Amniotic epithelial cell (primary cell): ENCODE measurements at regions not wholly inside any gene's neighbourhood (a gene's known extent, or its start where the extent isn't known, plus 50 kb on each side); places are given as distances from the start of the nearest gene placed in this dataset.

Experiments used
- DNase-seq: peaks from one replicate; pipeline ENCODE4 v3.0.0-alpha.2; 2010; ENCODE audit warnings: low read depth

DNA sequence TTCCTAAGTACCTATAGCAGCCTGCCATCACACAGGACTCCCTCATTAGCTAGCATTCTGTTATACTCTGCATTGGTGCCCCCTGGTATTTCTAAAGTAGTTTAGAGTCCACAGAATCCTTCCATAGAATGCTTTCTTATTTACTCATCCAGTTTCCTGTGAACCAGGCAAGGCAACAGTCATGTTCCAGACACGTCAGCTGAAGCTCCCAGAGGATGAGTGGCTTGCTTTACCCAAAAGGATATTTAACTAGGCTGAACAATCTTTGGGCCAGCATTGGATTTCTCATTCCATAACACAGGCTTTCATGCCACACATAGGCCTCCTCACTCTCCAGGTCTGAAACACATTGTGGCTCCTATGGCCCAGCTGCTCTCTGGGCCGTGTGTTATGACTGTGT is 203.8 kb upstream of the MAP3K7 start:
- DNase-seq: peak; percentile 78

DNA sequence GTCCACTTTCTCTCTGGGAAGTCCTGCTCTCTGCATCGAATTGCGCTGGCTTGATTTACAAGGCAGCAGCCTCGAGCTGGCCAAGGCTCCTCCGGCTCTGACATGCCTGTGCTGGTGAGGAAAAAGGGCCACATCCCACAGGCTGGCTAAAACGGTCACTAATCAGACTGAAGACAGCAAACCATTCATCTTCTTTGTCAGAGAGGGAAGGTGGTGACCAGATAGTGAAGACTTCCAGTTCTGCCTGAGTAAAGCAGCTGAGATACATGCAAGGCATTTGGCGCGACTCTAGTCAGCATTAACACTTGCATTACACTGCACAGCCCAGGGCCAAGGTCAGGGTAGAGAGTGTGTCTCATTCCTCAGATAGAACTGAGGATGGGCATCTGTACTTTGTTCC is 203.2 kb upstream of the MAP3K7 start:
- peak; percentile 66 for DNase-seq

DNA sequence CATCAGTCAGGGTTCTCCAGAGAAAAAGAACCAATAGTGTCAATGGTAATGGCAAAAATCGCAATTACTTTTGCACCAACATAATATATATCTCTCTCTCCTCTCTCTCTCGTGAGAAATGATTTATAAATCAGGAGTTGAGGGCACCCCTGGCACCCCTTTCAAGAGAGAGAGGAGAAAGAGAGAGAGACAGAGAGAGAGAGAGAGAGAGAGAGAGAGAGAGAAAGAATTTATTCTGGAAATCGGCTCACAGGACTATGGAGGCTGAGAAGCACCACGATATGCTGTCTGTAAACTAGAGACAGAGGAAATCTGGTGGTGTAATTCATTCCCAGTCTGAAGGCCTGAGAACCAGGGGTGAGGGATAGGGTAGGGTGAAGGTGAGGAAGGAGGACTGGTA is 201.9 kb upstream of the MAP3K7 start:
- no peak for DNase-seq

DNA sequence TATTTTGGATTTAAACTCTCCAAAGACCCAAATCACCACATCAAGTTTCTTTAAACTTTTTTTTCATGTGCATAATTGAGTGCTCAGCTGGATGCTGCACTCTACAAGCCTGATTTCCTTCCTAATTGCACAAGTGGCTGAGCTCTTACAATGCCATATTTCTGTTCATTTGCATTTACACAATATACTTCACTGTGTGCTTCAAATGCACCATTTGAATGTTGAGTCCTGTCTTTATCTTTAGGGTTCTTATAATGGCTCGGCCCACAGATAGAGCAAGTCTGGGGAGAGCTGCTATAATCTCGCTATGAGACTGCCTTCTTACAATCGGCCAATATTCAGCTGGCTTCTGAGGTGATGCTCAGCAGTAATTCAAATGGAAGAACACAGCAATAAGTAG is 200.6 kb upstream of the MAP3K7 start:
- DNase-seq: no peak

DNA sequence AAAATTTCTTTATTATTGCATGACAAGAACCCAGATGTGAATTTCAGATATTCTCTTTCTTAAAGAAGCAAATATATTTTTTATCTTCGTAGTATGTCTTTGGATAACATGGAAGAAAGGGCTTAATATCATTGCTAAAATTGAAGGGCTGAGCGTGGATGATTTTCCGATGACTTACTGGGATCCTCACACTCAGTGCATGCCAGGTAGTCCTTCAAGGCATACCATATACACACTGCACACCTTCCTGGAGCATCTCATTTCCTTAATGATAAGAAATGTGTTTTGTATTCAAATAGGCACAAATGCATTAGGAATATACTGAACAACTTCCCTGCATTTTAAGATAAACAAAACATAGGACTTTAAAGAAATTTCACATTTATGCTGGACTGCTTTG is 193.9 kb upstream of the MAP3K7 start:
- DNase-seq: no peak

DNA sequence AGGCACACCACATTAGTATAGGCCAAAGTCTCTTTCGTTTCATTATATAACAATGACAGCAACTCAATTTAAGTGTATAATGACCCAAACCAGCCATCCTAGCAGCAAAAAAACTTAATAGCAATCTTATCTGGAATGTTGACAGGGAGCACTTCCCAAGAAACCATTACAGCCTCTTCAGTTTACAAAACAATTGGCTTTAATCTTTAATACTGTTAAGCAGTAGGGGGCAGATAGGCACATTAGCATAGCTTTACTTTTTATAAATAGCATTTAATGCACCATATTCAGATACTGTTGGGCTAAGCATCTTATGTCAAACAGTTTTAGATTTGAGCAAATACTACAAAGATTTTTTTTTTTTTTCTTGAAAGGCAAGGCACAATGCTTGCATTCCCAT is 193.3 kb upstream of the MAP3K7 start:
- DNase-seq: no peak

DNA sequence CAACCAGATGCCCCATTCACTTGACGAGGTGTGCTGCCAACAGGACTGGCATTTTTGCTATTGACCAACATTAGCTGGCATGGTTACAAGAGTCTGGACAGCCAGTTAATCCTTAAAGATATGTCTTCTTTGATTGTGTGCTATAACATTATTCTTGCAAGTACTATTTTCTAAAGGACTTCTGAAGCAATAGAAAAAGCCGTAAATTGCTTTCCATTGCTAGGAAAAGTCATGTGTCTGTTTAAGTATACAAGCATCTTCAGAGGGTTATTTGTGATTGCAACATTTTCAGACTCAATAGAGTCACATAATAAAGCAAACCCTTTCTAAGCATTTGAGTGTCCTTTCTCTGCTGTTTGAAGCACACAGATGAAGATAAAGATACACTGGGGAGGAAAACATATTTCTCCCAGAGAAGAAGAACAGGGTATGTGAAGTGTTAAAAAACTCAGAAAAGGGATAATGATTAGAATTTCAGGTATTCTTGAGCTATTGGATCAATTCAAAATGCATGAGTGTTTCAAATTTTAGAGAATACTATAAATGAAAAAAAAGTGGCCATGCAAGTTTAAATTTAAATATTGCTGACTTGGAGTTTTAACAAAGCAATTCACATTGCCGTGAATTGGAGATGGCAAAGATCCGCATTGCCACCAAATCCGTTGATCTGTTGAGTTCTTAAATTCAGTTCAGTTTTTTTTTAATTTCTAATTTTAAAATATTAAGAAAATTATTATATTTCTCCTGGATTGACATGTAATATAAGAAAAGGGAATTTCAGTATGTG is 191.7 kb upstream of the MAP3K7 start:
- DNase-seq: peak; percentile 3

DNA sequence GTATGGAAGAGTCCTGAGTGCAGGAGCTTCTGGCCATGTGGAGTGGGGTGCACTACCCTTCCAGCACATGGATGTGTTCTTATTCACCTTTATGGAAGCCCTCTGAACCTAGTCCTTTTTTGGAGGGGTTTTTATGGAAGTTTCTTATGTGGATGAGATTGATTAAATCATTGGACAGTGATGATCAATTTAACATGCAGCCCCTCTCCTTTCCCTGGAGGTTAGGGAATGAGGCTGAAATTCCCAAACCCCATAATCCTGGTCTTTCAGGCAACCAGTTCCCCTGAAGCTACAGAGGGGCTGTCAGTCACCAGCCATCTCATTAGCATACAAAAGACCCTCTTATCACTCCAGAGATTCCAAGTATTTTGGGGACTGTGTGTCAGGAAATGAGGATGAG is 183.9 kb upstream of the MAP3K7 start:
- DNase-seq: no peak

DNA sequence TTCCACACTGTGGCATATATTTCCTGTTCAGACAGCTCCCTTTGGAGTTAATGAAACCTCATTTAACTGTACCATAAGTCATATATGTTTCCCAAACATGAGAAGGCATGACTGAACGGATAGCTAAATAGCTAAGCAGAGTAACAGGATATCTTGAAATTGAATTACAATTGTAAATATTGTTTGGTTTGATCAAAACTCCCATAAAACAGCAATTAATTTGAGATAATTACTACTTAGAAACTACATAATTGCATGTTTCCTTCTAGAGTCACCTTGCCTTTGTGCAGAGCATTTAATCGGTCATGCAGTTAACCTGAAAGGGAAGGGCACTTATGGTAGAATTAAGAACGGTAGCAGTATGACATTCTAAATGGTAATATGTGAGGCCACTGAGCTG is 179.0 kb upstream of the MAP3K7 start:
- no peak for DNase-seq

DNA sequence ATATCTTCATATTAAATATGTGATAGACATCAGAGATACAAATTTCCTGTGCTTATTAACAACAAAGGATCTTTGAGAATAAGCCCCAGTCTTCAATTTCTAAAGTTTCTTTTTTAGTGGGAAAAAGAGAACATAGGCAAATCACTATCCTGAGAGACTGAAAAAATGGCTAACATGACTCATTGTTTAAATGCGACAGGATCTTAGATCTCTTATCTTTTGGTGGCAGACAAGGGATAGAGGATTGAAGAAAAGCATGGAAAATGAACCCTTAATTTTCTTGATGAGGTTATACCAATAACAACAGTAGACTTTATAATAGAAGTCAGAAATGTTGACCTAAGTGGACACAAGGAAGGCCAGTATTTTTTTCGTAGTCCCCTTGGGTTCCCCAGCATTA is 178.6 kb upstream of the MAP3K7 start:
- no peak for DNase-seq

DNA sequence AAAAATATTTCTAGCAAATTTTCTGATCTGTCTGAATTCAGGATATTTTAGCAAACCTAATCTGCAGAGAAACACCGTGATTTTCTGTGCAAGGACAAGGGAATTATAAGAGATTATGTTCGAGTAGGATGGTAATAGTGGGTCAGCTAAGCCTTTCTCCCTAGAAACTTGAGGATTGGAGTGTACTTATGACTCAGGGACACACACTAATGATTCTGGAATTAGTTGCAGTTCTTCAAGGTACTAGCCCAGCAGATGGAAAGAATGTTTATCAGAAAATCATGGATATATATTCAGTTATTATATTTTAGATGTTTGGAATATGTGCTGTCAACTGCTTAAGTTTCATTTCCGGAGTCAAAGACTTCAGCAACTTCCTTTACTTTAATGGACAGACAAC is 177.1 kb upstream of the MAP3K7 start:
- peak; percentile 69 for DNase-seq

DNA sequence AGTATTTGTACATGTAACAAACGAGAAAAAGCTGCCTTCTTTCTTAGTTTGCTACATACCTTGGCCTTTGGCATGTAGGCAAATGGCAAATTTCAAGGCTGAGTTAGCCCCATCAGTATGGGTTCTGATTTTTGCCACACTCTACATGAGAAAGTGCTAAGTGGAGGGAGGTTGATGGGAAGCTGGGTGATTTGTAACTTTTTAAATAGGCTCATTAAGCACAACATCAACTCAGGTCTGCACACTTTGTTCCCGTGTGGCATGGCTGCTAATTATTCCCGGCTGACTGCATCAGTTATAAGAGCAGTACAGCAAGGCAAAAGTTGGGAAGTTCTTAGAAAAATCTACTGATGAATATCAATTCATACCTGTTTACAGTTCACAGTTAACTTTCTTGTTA is 172.8 kb upstream of the MAP3K7 start:
- DNase-seq: no peak

DNA sequence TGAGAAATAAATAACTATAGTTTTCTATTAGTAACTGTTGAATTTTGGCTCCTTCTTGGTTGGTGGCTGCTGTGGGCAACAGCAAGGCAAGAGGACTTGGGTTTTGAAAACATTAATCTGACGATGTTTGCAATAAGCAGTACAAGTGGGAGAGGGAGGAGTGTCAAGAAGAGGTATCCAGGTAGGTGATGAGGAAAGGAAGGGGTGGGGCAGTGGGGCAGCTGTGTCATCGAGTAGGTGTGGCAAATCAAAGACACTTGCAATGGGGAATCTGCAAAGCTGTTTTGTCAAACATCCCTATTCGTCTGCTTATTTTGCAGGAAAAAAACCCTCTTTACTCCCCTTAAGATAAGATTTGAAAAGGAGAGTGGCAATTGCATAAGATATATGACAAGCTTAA is 171.9 kb upstream of the MAP3K7 start:
- DNase-seq: no peak

DNA sequence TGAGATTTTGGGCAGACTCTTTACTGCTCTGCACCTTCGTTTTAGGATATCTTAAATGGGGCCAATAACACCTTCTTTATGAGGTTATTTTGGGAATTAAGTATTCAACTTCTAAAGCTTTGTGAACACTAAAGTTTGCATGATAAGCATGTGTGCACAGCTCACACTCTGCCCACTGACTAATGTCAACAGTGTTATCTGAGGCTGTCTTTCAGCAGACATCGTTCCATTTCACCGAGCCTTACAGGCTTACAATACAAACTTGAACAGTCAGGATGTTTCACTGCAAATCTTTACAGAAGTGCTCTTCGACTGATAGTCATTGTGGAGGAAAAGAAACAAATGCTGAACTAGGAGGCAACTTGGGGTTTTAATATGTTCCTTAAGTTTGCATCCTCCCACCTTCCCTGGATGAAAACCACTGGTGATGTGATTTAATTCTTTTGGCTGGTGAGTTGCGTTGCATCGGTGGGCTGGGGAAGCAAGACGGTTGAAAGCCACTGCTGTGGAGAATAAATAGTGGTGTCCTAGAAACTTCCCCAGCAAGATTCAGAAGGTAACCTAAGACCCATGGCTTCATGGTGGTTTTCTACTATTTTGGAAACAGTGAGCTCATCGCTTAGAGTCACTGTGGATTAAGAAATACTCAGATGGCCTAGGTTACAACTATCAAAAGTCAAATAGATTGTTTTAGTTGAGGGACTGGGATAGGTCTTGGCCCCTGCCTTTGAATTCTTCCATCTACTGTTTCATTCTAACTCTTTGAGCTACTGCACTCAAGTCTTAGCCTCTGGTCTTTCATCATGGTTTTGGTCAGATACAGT is 167.2 kb upstream of the MAP3K7 start:
- no peak for DNase-seq

DNA sequence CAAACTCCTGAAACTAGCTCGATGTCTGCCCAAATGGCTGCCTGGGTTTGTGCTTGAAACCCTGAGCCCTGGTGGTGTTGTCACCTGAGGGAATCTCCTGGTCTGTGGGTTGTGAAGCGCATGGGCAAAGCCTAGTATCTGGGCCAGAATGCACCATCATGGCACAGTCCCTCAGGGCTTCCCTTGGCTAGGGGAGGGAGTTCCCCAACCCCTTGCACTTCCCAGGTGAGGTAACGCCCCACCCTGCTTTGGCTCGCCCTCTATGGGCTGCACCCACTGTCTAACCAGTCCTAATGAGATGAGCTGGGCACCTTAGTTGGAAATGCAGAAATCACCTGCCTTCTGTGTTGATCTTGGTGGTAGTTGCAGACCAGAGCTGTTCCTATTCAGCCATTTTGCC is 152.9 kb upstream of the MAP3K7 start:
- DNase-seq: no peak

DNA sequence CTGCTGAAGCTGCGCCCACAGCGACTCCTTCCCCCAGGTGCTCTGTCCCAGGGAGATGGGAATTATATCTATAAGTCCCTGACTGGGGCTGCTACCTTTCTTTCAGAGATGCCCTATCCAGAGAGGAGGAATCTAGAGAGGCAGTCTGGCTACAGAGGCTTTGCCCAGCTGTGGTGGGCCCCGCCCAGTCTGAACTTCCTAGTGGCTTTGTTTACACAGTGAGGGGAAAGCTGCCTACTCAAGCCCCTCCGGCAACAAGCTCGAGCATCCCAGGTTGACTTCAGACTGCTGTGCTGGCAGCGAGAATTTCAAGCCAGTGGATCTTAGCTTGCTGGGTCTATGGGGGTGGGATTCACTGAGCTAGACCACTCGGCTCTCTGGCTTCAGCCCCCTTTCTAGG is 152.5 kb upstream of the MAP3K7 start:
- DNase-seq: no peak

DNA sequence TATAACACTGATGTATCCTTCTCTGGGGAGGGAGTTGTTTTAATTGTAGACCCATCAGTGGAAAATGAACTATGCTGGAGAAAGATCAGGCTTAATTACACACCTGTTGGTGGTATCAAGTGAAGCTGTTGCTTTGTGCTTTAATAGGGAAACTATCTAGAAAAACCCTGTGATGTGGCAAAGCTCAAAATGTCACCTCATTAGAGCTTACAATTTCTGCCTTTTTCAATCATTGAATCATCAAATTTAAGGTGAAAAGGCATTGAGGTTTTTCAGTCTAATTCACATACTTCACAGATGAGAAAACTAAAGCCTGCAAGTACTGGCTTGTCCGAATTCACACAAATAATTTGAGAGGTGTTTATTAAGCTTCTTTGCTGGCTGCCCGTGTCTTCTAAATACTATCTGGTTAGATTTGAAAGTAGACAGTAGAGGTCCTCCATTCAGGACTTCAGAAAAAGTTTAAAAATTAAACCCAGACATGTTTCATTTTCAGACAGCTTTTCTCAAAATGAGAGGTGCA is 143.3 kb upstream of the MAP3K7 start:
- DNase-seq: no peak

DNA sequence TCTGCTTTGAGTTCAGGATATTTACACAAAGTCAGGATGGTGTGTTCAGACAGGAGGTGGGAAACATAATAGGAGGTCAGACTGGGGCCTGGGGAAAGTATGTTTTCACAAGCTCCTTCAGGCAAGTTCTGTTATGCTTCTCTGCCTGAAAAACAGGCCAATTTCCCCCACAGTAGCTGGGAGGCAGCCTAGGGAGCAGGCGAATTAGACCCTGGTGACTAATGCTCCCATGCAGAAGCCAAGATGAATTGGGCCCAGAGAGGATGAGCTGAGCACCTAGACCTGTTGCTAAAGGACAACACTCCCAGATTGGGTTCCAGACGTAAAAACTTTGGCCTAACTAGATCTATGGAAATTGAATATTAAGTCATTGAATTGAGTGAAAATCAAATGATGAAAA is 142.2 kb upstream of the MAP3K7 start:
- DNase-seq: no peak

DNA sequence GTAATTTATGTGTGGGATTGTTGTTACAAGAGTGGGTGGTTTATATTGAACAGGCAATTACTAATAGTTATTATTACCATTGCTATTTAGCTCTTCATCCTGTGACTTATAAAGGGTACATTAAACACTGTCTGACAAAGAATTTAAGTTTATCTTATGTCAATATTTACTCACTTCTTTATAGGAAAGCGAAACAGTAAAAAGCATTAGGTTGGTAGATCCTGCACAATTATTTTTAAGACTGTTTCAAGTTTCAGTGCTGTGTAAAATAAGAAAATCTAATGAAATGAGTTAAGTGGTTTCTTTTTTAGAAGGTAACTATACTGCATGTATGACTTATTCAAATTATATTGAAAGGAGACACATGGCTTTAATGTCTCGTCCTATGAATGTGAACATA is 135.8 kb upstream of the MAP3K7 start:
- DNase-seq: no peak

DNA sequence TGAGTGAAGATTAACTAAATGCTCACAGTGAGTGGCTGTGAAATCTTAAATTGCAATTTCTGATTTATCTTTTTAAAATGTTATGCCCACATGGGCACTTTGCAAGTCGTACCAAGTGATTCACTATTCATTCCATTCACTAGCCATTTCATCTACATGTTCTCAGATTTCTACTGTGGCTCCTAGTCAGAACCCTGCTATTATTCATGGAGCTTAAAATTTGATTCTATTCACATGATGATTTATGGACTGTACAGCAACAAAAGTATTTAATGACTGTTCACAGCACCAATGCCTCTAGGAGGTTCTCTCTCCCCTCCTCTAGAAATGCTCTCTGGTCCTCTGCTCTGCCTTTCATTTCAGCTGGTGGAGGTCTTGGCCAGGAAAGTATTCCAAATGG is 133.5 kb upstream of the MAP3K7 start:
- DNase-seq: peak; percentile 19

DNA sequence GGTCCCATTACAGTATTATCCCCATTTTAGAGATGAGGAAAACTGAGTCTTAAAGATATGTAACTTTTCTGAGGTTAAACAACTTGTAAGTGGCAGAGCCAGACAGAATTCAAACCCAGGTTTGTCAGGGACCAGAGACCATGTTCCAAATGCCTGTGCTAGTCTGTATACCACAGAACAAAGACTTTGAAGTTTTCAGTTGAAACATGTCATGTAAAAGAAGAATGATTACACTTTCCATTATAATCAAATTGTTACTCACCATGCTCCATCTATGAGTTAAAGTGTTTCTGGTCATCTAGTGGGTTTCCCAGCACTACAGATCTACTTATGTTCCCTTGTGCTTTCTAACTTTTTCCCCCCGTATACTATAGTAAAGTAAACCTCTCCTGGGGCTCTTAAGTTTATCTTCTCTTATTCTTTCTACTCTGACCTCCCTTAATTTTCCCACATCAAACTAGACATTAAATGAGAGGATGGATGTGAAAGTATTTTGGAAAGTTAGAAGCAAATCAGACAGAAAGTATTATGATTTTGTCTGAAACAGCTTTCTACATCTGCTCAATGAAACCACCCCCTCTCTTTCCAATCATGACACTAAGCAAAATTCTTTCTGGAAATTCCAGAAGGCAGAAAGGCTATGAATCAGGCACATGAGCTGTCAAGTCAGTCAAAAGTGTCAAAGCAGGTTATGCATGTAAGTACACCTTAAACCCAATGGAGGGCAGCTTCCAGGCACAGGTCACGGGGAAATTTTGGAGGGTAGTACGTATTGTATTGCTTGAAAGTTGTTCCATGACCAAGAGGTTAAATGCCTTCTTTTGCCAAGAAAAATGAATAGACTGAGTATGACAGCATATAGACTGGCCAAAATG is 132.7 kb upstream of the MAP3K7 start:
- DNase-seq: no peak

DNA sequence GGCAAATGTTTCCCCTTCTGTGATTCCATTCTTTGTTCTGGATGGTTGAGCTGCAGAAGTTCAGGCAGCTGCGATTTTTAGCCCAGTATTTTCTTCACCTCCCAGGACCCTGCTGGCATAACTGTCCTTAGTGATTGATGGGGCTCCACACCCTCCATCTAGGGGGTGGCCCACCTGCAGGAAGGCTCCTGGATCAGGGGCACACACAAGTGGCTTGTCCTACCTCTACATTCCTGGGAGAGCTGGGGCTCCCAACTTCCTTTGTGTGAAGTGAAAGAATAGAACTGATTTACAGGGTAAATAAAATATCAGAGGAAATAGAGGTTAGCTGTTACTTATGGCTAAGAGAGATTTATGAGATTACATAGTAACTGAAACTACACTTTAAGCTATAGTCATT is 129.5 kb upstream of the MAP3K7 start:
- DNase-seq: no peak
